ENCODE measurements at regions not wholly inside any gene's neighbourhood (a gene's known extent, or its start where the extent isn't known, plus 50 kb on each side); places are given as distances from the start of the nearest gene placed in this dataset.

DNA sequence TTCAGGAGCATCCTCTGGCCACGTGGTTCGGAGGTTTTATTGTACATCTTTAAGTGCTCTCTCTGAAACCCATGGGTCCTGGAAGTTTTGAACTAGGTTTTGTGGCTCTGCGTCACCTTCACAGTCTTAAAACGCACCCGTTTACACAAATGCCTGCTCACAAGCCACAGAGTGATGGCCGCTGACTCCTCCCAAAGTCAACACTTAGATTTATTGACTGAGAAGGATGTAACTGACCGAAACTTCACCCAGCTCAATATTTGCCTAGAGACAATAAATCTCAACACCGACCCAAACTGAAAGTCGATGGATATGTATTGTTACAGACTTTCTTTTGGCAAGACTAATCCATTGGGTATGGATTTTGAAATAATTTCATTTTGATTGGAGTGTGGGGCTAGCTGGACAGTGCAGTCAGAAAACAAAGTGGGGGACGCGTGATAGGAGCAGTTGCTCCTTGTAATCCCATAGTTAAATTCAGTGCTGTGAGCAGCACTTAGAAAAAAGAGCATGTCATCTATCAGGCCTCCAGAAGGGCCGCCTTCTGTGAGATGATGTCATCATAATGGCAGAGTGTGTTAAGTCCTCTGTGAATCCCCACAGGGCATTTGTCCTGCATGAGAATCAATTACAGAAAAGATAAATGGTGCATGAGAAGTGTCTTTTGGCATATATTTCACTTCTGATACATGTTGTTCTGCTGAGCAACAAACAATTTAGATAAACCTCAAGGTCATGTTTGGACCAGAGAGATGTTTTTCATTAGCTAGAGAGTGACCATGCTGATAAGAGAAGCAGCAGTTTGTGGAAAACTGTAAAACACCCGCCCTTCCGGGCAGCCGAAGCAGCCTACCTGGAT lies 183.7 kb downstream of the INO80D start:
- DNase-seq (ENCODE audit: low read depth in 1 of 2, low spot score in 1 of 2) = no peak

DNA sequence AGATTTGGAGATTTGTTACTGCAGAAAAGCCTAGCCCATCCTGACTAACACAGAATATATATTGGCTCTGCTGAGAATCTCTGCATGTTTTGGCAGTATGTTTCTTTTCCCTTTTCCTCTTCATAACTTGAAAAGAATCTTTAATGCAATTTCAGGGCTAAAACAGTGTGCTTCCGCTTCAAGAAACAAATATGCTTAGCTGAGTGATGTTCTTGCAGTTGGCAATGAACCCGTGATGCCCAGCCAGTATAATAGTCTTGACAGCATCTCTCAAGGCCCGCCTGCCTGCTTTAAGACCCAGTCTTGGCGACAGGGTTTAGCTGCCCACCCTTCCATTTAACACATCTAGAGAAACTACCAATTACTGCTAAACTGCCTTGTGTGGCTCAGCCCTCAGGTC lies 184.5 kb downstream of the INO80D start:
- no peak for DNase-seq (ENCODE audit: low read depth in 1 of 2, low spot score in 1 of 2)

DNA sequence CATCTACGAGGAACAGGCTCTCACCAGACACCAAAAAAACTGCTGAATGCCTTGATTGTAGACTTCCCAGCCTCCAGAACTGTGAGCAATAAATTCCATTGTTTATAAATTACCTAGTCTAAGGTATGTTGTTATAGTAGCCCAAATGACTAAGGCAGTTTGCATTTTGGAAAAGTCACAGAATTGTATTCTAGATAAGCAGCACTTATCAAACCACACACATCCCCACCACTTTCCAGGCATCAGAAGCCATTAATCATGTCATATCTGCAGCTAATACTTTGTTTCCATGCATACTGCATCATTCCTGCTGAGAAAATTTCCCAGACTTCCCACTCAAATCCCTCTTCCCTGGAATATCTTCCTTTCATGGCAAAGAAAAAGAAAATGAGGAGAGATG lies 187.2 kb downstream of the INO80D start:
- no peak for DNase-seq (ENCODE audit: low read depth in 1 of 2, low spot score in 1 of 2)

DNA sequence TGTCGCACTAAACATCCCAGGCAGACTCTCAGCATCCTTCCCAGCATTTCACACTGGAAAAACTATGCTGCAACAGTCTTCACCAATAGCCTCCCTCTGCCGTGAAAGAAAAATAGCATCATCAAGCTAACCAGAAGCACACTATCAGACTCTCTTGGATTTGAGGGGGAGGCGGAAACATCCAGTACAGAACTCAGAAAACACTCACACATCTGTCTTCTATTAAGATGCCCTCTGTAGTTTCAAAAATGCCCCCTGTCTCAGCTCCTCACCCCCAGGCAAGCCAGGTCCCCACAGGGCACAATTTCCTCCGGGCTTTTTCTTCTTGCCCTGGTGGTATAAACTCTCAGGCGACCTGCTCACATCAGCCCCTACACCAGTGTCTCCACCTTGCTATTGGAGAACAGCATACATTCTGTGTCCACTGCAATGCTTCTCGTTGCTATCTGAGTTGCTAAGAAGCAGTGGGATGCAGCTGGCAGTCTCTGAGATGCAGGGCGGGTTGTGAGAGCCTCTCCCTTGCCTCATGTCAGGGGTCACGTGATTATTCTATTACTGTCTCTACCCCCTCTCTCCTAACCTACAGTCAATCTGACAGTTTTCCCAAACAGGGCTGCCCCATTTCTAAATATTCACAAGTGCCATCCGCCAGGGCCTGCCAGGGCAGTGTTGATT lies 189.9 kb downstream of the INO80D start:
- DNase-seq (ENCODE audit: low read depth in 1 of 2, low spot score in 1 of 2) = no peak

DNA sequence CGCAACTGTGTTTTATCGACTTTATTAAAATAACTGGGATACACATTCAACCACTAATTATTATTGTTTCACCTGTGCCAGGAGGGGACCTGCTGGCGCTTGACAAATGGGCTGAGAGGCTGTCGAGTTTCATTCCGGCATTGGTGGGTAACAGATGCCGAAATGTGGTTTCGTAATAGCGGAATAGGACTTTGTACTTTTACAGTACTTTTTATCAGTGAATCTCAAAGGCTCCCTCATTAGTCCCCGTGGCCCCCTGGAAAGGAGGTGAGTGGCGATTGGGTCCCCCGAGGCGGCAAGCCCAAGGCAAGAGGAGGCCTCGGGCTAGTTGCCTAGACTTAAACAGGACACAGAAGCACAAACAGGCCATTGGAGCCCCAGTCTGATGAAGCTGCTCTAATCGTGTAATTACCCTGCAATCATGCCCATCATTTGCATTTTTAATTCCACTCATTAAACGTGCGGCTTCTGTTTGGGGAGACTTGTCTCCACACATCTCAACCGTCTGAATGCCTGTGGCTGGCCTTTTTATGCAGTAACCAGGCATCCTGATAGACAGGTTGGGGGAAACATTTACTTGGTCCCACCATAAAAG lies 193.2 kb downstream of the INO80D start:
- no peak for DNase-seq (ENCODE audit: low read depth in 1 of 2, low spot score in 1 of 2)

DNA sequence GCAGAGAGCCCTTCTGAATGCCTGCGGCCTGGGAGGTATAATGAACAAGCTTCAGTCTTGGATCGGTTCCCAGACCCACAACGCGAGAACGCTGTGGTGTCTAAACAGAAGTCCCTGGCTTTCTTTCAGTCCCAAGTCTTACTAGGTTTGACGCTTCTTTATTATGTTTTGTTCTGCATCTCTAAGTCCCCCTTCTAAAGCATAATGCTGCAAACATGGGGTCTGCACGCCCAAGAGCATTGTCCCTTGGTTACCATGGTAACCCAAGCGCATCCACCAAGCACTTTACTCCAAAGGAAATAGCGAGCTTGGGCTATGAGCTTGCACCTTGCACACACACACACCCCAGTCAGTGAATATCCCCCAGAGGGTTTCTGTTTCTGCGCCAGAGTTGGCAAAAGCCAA lies 193.7 kb downstream of the INO80D start:
- no peak for DNase-seq (ENCODE audit: low read depth in 1 of 2, low spot score in 1 of 2)

DNA sequence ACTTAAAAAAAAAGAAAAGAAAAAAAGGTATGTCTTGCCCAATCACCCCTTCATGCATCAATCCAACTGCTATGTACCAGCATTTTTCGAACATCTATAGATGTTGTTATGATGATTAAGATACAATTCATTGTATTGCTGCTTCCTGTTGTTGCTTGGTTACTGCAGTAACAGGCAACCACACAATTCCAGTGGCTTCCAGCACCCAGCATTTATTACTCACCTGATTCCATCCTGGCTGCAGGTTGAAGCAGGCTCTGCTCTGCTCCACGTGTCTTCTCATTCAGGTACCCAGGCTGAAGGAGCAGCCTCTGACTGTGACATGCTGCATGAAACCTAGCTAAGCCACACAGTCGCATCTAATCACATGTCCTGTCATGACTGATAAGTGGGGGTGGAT lies 196.9 kb downstream of the INO80D start:
- DNase-seq (ENCODE audit: low read depth in 1 of 2, low spot score in 1 of 2) = no peak

DNA sequence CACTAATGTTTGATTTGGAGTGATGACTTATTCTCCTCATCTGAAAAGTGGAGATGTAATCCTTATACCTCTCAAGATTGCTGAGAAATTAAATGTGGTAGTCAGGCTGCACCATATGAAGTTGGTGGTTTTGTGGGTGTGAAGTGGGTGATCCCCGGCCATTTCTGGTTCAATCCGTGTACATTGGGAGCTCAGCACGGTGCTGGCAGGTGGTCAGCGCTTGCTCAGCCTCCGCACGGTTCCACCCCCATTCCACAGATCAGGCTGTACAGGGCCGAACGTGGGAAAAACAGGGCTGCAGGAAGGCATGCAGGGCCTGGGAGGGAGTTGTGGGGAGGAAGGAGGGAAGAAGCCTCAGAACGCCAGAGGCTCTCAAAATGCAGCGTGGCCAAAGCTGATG lies 198.3 kb downstream of the INO80D start:
- no peak for DNase-seq (ENCODE audit: low read depth in 1 of 2, low spot score in 1 of 2)

DNA sequence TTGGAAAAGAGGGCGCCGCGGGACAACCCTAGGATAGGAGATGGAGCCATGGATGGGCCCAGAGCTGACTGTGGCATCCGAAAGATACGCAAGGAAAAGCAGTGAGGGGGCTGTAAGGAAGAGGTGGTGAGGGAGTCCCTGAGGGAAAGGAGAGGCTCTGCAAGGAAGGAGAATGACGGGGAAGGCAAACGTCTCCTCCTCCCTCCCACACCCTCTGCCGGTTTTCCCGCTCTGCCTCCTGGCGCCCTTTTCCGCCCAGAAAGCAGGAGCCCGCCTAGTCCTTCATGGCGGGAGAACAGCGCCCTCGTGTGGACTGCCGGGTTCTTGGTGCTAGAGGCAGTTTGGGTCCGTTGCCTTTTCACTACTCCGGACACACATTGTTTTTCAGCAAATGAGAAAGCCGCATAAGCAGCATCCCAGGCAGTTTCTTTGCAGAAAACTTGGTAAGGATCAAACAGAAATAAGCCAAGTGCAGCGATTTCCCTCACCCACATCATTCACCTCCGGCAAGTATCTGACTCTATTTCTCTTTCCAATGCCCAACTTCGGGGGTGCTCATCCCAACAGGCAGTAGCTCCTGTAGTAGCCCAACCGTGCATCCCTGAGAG lies 200.4 kb downstream of the INO80D start:
- peak; percentile 19 to 34 for DNase-seq (ENCODE audit: low read depth in 1 of 2, low spot score in 1 of 2)

DNA sequence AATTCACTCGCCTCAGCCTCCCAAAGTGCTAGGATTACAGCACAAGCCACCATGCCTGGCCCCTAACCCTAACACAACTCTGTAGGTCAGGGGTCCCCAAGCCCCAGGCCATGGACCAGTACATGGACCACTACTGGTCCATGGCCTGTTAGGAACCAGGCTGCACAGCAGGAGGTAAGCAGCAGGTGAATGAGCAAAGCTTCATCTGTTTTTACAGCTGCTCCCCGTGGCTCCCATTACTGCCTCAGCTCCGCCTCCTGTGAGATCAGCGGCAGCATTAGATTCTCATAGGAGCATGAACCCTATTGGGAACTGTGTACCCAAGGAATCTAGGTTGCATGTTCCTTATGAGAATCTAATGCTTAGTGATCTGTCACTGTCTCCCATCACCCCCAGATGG lies 201.7 kb downstream of the NRP2 start:
- DNase-seq (ENCODE audit: low read depth in 1 of 2, low spot score in 1 of 2) = no peak

DNA sequence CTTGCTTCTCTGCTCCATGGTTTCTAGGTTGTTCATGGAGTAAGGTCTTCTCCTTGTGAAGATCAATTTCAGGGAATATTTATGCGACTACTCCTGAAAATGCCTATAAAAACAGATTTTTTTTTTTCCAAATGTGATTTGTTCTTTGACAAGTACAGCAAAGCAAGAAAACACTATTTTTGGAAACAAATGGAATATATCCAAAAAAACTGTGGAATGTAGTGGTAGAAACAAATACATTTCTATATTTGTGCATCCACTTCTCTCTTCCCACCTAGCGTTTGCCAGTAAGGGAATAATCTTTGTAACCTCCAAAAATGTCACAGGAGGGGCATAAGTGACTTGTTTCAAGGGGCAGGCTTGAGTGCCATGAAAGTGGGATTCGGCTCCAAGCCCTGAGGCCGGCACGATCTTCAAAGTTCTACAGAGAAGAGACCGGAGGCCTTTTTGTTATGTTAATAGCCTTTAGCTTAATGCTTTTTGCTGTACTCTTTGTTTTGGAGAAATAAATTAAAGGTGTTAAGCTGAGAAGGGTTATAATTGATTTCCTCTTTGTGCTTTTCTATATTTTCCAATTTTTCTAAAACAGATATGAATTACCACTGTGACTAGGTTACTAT lies 200.6 kb downstream of the NRP2 start:
- DNase-seq (ENCODE audit: low read depth in 1 of 2, low spot score in 1 of 2) = no peak

DNA sequence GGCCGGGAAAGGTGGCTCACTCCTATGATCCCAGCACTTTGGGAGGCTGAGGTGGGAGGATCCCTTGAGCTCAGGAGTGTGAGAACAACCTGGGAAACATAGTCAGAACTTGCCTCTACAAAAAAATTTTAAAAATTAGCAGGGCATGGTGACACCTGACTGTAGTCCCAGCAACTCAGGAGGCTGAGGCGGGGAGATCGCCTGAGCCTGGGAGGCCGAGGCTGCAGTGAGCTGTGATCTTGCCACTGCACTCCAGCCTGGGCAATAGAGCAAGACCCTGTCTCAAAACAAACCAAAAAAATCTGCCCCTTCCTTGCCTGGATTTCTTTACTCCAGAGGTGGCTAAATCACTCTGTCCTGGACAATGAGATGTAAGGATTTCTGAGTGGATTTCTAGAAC lies 197.7 kb downstream of the NRP2 start:
- no peak for DNase-seq (ENCODE audit: low read depth in 1 of 2, low spot score in 1 of 2)

DNA sequence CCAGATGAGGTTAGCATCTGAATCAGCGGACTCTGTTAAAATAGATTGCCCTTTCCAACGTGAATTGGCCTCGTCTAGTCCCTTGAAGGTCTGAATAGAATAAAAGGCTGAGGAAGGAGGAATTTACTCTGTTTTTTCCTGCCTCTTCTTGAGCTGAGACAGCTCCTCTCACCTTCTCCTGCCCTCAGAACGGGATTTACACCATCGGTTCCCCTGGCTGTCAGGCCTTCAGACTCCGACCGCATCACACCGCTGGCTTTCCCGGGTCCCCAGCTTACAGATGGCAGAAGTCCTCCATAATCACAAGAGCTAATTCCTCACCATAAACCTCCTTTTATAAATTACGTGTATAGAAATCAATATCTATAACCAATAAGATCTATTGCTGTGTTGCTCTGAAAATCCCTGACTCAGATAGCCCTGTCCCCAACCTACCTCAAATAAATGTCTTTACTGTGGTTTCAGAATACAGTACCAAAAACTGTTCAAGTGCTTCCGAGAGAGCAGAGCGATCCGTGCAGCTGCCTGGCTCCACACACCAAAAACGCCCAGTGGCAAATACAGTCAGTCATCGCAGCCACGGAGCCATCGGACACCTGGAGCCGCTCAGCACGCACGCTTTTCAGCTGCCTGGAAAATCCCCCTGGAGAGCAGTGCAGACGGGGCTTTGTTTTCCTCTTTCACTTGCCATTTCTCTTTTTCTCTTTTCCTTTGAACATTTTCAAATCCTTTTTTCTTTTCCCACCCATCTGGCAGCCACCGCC lies 196.9 kb downstream of the NRP2 start:
- no peak for DNase-seq (ENCODE audit: low read depth in 1 of 2, low spot score in 1 of 2)

DNA sequence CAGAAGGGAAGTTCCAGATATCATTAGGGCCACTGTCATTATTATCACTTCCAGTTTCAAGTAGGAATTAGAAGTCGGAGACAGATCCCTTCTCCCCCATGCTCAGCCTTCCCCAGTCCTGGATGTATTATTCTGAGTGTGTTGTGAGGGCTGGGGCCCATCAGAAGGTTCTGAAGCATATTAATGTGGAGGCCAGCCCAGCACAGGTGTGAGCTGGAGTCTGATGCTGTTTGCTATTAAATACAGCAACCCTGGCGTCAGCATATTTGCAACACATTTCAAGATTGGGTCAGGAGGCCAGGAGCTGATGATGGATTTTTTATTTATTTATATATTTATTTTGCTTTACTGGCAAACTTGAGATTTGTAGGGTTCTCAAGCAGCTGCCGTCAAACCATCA lies 195.2 kb downstream of the NRP2 start:
- no peak for DNase-seq (ENCODE audit: low read depth in 1 of 2, low spot score in 1 of 2)

DNA sequence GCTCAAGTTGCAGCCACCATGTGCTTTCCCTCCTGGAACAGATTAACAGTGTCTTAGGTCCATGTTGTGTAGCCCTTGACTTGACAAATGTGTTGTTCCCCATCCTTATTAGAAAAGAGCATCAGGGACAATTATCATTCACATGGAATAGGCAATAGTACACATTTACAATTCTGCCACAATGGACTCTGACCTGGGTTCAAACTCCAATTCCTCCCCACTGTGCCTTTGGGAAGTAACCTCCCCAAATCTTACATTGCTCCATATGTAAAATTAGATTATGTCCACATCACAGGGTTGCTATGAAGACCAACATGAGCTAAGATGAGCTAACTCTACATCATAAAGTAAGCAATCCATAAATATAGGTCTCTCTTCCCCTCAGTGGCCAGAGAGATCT lies 193.8 kb downstream of the NRP2 start:
- no peak for DNase-seq (ENCODE audit: low read depth in 1 of 2, low spot score in 1 of 2)

DNA sequence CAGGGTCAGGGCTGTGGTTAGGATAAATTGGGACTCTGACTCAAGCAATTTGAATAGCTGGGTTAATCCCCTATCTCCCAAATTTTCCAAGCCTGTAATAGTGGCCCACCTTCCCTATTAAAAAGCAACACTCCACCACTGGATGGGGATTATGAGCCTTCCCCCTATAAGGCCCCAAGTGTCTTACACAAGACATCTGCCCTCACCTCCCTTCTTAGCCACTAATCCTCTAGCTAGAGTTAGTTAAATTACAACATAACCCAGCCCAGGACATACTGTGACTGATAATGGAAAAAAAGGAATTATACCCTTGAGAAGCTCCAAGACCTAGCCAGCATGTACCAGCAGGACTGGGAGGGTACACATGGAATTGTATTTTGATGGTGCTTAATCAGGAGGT lies 190.4 kb downstream of the NRP2 start:
- DNase-seq (ENCODE audit: low read depth in 1 of 2, low spot score in 1 of 2) = no peak

DNA sequence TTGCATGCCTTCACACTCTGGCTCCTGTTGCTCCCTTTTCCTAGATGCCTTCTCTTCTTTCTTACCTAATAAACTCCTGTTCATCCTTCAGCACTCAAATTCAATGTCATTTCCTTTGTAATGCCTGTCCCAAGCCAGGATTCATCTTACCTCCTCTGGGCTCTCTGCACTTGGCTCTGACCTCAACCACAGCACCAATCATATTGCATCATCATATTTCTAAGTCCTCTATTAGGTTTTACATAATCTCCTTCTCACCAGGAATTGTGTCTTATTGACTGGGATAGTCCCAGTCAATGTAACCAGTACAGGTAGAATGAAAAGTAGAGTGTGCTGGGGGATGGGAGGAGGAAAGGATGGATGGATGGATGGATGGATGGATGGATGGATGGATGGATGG lies 187.1 kb downstream of the NRP2 start:
- no peak for DNase-seq (ENCODE audit: low read depth in 1 of 2, low spot score in 1 of 2)

DNA sequence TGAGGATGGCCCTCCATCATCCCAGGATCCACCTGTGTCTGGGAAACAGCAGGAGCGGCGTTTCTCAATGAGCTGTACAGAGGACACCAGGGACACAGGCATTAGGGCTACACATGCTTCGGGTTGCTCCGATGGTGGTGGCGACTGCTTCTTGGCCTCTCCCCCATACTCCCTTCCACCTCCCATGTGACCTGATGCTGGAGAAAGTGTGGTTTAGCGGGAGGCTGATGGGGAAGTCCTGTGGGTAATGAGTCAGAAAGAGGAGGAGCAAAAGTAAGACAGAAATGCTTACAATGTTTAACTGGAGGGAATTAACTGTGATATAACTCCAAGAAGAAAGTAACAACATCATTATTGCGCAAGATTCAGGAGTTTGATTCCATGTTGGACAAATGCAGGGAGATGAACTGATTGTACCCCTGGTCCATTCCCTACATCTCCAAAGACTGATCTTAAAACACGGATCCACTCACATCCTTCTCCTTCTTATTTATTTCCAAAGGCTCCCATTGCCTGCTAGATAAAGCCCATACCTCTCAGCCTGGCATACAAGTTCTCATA lies 186.6 kb downstream of the NRP2 start:
- DNase-seq (ENCODE audit: low read depth in 1 of 2, low spot score in 1 of 2) = no peak

DNA sequence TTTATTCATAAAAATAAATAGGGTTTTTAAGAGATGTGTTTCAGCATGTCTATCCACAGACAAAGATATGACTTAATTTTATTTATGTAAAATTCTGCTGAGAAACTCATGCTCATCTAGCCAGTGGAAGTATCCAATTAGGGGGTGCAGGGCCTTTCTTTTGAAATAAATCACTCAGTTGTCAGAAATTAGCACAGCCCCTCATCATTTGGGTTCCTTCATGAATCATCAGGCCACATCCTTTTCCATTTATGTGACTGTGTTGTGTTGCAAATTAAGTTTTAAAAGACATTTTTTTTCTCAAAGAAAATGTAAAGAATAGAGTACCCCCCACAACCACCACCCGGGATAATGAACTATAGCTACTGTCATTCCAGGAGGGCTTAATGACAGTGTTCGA lies 185.8 kb downstream of the NRP2 start:
- no peak for DNase-seq (ENCODE audit: low read depth in 1 of 2, low spot score in 1 of 2)

DNA sequence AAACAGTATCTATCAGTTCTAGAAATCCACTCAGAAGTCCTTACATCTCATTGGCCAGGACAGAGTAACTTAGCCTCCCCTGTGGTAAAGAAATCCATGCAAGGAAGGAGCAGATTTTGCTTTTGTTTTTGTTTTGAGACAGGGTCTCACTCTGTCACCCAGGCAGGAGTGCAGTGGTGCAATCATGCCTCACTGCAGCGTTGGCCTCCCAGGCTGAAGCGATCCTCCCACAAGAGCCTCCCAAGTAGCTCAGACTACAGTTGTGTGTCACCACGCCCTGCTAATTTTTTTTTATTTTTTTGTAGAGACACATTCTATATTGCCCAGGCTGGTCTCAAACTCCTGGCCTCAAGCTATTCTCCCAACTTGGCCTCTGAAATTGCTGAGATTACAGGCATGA lies 185.1 kb downstream of the NRP2 start:
- no peak for DNase-seq (ENCODE audit: low read depth in 1 of 2, low spot score in 1 of 2)
